ENCODE measurements at regions not wholly inside any gene's neighbourhood (a gene's known extent, or its start where the extent isn't known, plus 50 kb on each side); places are given as distances from the start of the nearest gene placed in this dataset.
"Not testable (repeated sequence)": the region's sequence is repeated elsewhere in the genome, so short reads cannot be mapped to it uniquely, and the experiment has no call there.

DNA sequence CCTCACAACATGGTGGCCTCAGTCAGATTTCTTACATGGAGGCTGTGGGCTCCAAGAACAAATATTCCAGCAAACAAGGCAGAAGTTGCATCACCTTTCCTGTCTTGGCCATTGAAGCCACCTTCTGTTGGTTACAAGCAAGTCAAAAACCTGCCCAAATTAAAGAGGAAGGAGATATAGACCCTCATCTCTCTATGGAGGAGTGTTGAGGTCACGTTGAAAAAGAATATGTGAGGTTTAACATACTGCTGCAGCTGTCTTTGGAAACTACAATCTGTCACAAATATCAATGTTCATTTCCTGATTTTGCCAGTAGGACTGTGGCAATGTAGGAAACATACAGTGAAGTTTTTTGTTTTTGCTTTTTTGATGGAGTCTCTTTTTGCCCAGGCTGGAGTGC, 211.4 kb downstream of the COPRS start:
- no peak for DNase-seq (ENCODE audit: low read depth, low spot score)
- H3K27ac ChIP-seq = no peak overlapping the region

DNA sequence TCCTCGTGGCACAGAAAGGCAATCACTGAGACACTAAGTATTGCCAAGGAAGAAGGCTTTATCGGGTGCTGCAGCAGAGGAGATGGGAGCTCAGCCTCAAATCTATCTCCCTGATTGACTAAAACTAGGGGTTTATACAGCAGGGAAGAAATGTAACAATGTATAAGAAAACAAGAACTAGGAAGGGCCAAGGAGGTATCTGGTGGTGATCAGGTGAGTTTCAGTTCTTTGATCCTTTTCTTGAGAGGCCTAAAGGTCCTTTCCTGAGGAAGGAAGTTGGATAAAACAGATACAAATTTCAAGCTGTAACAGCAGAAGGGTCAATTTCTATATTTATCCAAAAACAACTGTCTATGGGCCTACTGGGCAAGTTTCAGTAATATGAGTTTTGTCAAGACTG, 212.4 kb downstream of the COPRS start:
- no peak overlapping the region for H3K27ac ChIP-seq
- DNase-seq (ENCODE audit: low read depth, low spot score) = no peak

DNA sequence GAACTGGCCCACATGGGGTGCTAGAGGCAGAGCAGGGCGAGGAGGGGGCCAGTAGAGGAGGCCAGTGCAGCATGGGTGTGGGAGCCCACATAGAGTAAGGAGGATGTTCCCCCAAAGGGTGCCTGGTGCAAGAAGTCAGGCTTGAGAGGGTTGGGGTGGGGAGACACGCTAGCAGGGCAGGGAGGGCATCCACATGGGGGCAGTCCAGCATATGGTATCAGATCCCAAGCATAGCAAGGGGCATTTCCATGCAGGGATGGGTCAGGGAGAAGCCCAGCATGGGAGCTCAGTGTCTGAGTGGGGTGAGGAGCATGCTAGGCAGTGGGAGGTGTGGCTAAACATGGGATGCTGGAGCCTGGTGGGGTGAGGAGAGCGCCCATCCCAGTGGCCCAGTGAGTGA, 213.7 kb downstream of the COPRS start:
- DNase-seq (ENCODE audit: low read depth, low spot score) = no peak
- H3K27ac ChIP-seq = no peak overlapping the region

DNA sequence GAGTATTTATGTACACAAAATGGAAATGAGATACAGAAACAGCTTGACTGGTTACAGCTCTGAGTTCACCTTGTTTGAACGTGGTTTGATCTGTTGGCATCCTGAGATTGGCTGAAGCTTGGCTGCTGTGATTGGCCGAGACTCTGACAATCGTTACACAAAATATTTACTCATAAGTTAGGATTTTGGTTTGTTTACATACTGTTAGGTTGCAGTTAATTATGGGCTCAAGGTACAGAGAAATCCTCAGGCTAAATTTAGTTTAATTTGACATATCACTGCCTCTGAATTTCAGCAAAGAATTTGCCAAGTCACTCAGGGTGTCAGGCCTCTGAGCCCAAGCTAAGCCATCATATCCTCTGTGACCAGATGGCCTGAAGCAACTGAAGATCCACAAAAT, 227.3 kb downstream of the COPRS start:
- DNase-seq (ENCODE audit: low read depth, low spot score) = no peak
- no peak overlapping the region for H3K27ac ChIP-seq

DNA sequence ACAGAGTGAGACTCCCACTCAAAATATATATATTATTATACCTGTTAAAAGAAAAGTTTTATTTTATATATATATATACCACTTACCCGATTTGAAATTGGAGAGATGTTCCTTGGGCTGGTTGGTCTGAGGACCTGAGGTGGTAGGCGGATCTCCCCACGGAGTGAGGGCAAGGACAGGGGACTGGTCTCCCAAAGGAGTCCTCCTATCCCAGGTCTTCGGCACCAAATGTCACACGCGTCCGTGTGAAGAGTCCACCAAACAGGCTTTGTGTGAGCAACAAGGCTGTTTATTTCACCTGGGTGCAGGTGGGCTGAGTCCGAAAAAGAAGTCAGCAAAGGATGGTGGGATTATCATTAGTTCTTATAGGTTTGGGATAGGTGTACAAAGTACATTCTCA, 228.2 kb downstream of the COPRS start:
- DNase-seq (ENCODE audit: low read depth, low spot score) = not testable (repeated sequence)

DNA sequence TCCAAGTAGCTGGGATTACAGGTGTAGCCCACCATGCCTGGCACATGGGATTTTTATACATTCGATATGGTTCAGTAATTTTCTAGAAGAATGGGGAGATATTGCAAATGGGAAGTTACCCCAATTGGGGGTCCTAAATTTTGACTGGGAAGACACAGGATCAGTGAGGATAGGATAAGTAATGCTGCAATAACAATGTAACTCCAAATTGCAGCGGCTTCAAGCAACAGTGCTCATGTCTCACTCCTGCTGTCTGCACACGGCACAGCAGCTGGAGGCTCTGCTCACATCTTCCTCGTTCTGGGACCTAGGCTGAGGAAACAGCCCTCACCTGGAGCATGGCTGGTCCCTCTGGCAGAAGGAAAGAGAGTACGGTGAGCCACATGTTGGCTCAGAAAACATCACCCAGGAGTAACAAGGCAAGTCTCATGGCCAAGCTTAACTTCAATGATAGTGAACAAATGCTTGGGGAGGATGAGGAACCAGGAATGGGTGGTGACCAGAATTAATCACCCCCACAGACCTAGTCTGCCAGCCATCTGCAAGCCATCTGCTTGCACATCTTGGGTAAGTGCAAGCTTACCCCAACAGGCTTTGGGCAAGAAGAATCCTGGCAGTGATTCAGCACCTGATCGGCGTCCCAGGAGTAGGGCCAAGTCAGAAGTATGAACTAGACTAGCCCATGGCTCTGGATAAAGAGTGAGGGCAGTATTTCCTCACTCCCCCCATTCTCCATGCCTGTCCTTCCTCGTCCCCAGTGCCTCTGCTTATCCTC, 229.2 kb downstream of the COPRS start:
- no peak overlapping the region for H3K27ac ChIP-seq
- DNase-seq (ENCODE audit: low read depth, low spot score) = no peak

More for the DNA sequence above, 228.2 kb downstream of the COPRS start:
- not testable (repeated sequence) for H3K27ac ChIP-seq

DNA sequence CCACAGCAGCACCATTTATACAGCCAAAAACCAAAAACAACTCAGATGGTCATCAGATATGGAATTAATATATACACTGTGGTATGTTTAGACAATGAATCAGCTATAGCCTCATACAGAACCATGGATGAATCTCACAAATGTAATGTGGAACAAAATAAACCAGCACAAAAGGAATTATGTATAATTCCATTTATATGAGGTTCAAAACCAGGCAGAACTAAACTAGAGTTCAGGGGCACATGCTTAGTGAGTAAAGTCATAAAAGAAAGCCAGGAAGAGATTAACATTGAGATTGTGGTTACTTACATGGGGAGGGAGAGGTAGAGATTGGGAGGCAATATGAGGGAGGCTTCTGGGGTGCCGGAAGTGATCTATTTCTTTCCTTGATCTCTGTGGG, 231.1 kb downstream of the COPRS start:
- H3K27ac ChIP-seq = peak overlapping the region; percentile 24
- peak; percentile 14 for DNase-seq (ENCODE audit: low read depth, low spot score)

DNA sequence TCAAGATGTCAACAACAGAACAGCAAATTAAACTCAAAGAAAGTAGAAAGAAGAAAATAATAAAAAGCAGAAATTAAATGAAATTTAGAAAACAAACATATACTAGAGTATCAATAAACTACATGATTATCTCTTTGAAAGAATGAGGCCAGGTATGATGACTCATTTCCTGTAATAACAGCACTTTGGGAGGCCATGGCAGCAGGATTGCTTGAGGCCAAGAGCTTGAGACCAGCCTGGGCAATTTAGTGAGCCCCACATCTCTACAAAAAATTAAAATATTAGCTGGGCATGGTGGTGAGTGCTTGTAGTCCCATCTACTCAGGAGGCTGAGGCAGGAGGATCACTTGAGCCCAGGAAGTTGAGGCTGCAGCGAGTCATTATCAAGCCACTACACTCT, 232.5 kb downstream of the RAB11FIP4 start:
- no peak overlapping the region for H3K27ac ChIP-seq
- DNase-seq (ENCODE audit: low read depth, low spot score) = no peak

DNA sequence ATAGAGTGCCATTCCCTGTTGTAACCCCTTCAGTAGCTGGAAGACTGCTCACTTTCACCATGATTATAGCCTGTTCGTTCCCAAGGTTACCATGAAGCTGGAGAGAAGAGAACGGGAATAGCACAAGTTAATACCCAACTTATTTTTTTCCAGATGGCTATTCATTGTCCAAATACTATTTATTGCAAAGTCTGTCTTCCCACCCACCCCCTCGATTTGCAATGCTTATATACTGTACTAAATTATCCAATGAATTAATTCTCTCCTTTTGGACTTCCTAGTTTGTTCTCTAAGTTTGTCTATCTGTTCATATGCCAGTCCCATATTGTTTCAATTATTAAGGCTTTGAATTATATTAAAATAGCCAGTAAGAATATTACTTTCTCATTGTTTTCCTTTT, 231.0 kb downstream of the RAB11FIP4 start:
- no peak overlapping the region for H3K27ac ChIP-seq
- no peak for DNase-seq (ENCODE audit: low read depth, low spot score)

DNA sequence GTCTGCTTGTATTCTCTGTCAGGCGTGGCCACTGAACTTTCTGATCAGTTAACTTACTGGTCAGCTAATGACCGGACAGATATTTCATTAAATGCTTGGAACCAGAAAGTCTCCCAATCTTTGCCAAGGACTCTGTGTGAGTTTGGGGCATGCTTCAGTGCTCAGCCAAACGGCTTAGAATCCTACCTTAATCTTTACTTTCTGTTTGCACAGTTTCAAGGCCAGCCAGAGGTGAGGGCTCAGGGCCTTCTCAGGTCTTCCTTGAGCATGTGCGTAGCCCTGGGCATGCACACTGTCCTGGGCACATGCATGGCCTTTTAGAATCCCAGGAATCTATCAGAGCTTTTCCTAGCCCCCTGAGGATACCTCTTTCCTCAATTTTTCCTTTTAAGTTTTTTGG, 230.1 kb downstream of the RAB11FIP4 start:
- H3K27ac ChIP-seq = no peak overlapping the region
- no peak for DNase-seq (ENCODE audit: low read depth, low spot score)

DNA sequence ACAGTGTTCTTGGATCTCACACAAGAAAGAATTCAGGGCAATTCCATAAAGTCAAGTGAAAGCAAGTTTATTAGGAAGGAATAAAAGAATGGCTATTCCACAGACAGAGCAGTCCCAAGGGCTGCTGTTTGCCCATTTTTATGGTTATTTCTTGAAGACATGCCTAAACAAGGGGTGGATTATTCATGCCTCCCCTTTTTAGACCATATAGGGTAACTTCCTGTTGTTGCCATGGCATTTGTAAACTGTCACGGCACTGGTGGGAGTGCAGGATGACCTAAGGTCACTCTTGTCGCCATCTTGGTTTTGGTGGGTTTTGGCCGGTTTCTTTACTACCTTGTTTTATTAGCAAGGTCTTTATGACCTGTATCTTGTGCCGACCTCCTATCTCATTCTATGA, 219.6 kb downstream of the RAB11FIP4 start:
- not testable (repeated sequence) for DNase-seq (ENCODE audit: low read depth, low spot score); H3K27ac ChIP-seq

DNA sequence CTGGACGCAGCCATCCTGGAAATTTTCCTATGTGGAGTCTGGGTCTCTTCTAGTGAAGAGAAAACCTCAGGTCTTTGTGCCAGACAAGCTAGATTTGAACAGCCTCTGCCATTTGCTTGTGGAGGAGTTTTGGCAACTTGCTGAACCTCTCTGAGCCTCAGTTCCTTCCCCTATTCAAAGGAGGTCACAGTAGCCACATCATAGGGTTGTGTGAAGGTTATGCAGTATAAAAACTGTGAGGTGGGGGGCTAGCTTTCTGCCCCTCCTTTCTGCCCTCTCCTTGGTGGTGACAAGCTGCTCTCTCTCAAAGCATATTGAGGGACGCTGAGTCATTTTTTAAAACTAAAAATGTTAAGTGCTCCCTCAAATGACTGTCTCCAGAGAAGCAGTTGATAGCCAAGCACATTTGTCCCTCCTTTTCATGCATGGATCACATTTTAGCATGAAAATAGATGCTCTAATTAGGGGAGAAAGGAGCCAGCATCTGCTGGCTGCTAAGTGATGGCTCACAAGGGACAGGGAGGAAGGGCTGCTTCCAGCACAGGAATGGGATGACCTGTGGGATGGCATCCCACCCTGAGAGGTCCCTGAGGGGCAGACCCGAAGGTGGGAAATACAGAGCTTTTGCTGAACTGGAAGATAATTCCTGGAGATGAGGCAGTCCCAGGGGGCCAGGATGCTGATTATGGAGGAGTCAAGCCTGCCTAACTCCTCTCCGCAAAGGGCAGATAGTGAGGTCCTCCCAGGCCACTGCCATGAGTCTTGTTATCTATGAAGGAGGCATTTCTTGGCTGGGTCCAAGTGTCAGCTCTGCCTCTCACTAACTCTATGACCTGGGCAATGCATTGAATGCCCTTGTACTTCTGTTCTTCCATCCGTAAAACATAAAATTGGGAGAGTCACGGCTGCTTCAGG, 218.8 kb downstream of the RAB11FIP4 start:
- no peak for DNase-seq (ENCODE audit: low read depth, low spot score)
- no peak overlapping the region for H3K27ac ChIP-seq

DNA sequence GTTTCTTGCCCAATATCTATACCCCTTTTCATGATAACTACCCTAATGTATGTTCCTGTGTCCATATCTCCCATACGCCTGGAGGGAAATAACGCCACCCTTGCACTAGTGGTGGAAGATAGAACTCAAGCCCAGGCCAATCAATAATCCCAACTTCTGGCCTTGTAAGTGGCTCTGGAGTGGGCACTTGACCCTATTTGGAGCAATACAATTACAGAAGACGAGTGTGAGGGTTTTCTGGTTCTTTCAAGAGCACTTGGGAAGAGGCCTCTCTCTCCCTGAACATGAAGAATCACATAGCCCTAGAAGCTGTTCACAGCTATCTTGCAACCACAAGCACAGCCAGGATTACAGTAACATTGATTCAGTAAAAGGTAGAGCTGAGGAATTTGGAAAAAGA, 217.9 kb downstream of the RAB11FIP4 start:
- no peak overlapping the region for H3K27ac ChIP-seq
- no peak for DNase-seq (ENCODE audit: low read depth, low spot score)

DNA sequence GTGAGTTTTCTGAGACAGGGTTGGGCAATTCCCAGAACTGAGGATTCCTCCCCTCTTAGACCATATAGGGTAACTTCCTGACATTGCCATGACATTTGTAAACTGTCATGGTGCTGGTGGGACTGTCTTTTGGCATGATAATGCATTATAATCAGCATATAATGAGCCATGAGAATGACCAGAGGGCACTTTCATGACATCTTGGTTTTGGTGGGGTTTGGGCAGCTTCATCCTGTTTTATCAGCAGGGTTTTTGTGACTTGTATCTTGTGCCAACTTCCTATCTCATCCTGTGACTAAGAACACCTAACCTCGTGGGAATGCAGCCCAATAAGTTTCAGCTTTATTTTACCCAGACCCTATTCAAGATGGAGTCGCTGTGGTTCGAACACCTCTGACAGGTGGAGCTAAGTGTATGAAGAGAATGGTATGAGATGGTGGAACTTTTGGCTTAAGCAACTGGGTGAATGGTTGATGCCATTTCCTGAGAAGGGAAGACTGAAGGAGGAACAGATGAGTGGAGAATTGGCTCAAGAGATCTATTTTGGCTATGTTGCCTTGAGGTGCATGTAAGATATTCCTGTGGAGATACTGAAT, 217.3 kb downstream of the RAB11FIP4 start:
- no peak overlapping the region for H3K27ac ChIP-seq
- DNase-seq (ENCODE audit: low read depth, low spot score) = no peak

DNA sequence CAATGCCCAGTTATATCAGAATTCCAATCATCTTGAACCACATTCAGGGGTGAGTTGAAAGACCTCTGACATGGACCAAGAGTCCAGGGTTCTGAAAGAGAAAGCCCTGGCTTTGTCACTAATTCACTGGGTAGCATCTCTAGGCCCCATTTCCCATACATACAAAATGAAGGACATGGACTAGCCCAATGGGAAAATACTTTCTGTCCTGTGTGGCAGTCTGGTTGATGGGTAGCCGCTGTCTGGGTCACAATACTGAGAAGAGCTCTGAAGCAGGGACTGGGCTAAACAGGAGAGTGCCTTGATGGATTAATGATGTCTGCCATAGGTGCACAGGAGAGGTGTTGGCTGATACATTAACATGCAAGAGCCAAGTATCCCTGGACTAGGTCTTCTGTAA, 214.3 kb downstream of the RAB11FIP4 start:
- no peak for DNase-seq (ENCODE audit: low read depth, low spot score)
- no peak overlapping the region for H3K27ac ChIP-seq

DNA sequence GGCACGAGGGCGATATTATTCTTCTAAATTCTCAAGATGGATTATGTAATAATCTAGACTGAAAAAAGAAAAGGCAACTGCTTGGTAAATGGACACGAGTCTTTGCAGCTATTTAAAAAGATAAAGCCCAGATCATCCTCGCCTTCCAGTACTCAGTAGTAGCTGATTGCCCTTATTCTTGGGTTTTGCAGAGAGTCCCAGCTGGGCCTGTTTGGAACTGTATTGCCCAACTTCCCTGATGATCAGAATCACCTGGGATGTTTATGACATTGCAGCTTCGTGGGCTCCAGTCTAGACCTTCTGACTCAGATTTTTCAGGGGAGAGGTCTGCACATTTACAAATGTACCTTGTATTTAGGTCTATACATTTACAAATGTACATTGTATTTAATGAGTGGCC, 213.5 kb downstream of the RAB11FIP4 start:
- H3K27ac ChIP-seq = no peak overlapping the region
- DNase-seq (ENCODE audit: low read depth, low spot score) = no peak

DNA sequence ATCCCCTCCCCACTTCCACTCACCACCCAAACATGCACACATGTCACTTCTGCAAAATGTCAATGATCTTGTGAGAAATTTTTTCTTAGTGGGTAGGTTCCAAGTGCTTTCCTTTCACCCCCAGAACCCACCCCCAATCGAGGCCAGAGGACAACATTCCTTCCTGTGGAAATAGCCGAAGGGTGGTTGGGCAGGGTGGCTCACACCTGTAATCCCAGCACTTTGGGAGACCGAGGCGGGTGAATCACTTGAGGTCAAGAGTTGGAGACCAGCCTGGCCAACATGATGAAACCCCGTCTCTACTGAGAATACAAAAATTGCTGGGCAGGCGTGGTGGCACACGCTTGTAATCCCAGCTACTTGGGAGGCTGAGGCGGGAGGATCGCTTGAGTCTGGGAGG, 208.7 kb downstream of the RAB11FIP4 start:
- DNase-seq (ENCODE audit: low read depth, low spot score); H3K27ac ChIP-seq: not testable (repeated sequence)

DNA sequence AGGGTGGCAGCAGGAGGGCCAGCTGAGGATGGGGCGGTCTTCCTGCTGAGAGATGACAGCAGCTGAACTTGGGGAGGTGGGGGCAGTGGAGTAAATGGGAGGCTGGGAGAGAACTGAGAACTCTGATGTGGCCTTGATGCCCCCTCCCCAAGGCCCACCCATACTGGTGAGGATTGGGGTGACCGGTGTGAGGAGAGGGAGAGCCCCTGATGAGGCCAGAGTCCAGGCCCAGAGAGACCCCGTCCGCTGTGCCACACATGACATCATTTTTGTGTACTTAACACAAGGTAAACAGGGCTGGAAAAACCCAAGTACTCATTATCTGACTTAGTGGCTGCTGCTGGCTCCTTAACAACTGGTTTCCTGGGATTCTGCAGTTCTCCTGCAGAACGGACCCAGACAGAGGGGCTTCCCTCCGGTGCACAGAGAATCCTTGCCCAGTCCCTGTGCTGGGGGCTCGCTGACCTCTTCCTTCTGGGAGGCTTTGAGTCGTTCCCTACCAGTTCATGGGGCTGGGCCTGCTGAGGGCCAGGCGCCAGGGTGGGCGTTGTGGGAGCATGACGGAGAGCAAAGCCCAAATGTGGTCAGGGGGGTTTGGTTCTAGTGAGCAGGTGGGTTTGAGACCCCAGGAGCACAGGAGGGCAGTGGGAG, 207.6 kb downstream of the RAB11FIP4 start:
- H3K27ac ChIP-seq = no peak overlapping the region
- no peak for DNase-seq (ENCODE audit: low read depth, low spot score)

DNA sequence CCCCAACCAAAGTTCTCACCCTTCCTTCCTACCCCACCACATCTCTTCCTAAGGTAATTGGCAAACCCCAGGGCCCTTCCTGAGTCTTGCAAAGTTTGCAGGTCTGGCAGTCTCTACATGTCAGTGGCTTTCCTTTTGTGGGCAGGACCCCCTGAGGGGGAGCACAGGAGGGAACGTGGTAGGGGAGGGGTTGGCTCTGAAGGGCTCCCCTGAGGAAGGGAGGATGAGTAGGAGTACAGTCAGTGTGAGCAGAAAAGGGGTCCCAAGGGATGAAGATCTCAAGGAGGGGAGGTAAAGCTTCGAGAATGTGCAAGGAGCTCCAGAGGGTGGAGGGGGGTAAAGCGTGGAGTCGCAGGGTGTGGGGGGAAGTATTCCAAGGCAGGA, 206.9 kb downstream of the RAB11FIP4 start:
- no peak for DNase-seq (ENCODE audit: low read depth, low spot score)
- H3K27ac ChIP-seq = no peak overlapping the region

DNA sequence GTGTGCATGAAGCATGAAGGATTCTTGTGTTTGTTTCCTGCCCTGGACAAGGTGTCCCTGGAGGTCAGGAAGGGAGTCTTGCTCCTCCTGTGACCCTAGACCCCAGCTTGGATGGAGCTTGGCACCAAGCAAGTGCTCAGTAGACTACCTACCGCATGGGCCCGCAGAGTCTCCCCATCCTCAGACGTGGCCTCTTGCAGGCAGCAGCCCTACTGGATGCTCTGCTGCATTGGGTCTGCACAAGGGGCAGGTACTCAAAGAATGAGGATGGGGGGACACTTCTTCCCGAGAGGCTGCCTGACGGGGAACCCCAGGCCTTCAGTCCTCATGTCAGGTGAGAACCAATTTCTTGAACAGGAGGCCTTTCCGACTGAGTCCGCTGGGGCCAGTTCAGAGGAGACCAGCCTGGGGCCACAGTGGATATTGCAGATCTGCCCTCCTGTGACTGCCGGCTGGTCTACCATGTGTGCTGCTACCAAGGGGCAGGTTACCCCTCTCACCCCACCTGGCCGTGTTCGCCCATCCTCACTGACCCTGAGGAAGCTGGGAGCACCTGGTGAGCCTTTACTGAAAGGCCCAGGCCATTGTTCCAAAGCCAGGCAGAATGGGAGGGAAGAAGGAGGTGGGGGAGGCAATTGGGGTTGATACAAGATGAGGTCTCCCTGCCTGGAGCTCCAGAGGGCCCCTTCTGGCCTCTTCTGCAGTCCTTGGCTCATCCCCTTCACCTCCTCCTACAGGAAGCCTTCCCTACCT, 206.3 kb downstream of the RAB11FIP4 start:
- no peak overlapping the region for H3K27ac ChIP-seq
- no peak for DNase-seq (ENCODE audit: low read depth, low spot score)
